Glutamatergic neuron (in vitro differentiated cells): ENCODE measurements at regions not wholly inside any gene's neighbourhood (a gene's known extent, or its start where the extent isn't known, plus 50 kb on each side); places are given as distances from the start of the nearest gene placed in this dataset.

Experiments
- DNase-seq: peaks from one replicate; pipeline ENCODE4 v3.0.0; 2022
- H3K27ac Mint-ChIP-seq: one replicate; pipeline ENCODE4 v1.8.0; 2020; ENCODE audit warnings: mild to moderate bottlenecking, mixed read lengths, inconsistent platforms; ENCODE audit not compliant: unreplicated experiment
- H3K27me3 Mint-ChIP-seq: one replicate; pipeline ENCODE4 v1.8.0; 2020; ENCODE audit warnings: mild to moderate bottlenecking, moderate library complexity, mixed read lengths, inconsistent platforms; ENCODE audit not compliant: unreplicated experiment
- H3K36me3 Mint-ChIP-seq: one replicate; pipeline ENCODE4 v1.8.0; 2020; ENCODE audit warnings: mild to moderate bottlenecking, mixed read lengths, inconsistent platforms; ENCODE audit not compliant: unreplicated experiment
- H3K4me1 Mint-ChIP-seq: one replicate; pipeline ENCODE4 v1.8.0; 2020; ENCODE audit warnings: mild to moderate bottlenecking, low read depth, mixed read lengths, inconsistent platforms; ENCODE audit not compliant: unreplicated experiment
- H3K4me3 Mint-ChIP-seq: one replicate; pipeline ENCODE4 v1.8.0; 2020; ENCODE audit warnings: mild to moderate bottlenecking, mixed read lengths, inconsistent platforms; ENCODE audit not compliant: unreplicated experiment
- H3K9me3 Mint-ChIP-seq: one replicate; pipeline ENCODE4 v1.8.0; 2020; ENCODE audit warnings: mild to moderate bottlenecking, moderate library complexity, mixed read lengths, inconsistent platforms; ENCODE audit not compliant: unreplicated experiment
- TF ChIP-seq, protein P1 (sequence below): fragments of 200-600 bp; sonication (generic); IDR thresholded peaks from one replicate; pipeline ENCODE4 v1.5.0; 2021; ENCODE audit not compliant: partially characterized antibody, unreplicated experiment

DNA sequence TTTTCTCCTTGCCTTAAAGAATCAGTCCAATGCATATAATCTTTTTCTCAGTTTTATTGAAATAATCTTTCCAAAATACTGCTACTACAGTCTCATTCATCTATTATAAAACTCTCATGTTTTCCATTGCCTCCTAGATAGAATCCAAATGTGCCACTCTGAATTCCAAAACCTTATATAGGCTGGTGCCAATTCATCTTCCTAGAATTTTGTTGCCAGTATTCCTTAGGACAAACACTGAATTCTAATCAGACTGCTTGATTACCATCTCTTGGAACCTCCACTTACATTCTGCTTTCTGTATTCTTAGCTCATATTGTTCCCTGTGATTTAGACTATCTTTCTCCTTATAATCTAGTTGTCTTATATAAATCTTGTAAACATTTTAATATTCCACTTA, 427.6 kb upstream of the DCC start:
- Mint-ChIP-seq H3K27ac (no peak overlapping the region), H3K36me3 (no peaks in the 10 kb centered on the region), H3K9me3 (no peaks in the 10 kb centered on the region), H3K4me3 (no peak overlapping the region), H3K27me3 (no peaks in the 10 kb centered on the region), H3K4me1 (no peaks in the 10 kb centered on the region)
- no peak for DNase-seq
- TF ChIP-seq, protein P1, sequence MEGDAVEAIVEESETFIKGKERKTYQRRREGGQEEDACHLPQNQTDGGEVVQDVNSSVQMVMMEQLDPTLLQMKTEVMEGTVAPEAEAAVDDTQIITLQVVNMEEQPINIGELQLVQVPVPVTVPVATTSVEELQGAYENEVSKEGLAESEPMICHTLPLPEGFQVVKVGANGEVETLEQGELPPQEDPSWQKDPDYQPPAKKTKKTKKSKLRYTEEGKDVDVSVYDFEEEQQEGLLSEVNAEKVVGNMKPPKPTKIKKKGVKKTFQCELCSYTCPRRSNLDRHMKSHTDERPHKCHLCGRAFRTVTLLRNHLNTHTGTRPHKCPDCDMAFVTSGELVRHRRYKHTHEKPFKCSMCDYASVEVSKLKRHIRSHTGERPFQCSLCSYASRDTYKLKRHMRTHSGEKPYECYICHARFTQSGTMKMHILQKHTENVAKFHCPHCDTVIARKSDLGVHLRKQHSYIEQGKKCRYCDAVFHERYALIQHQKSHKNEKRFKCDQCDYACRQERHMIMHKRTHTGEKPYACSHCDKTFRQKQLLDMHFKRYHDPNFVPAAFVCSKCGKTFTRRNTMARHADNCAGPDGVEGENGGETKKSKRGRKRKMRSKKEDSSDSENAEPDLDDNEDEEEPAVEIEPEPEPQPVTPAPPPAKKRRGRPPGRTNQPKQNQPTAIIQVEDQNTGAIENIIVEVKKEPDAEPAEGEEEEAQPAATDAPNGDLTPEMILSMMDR, result no peak

- no peak overlapping the region for H3K27ac Mint-ChIP-seq
- DNase-seq, result no peak
- H3K36me3 Mint-ChIP-seq, result no peaks in the 10 kb centered on the region
- TF ChIP-seq, protein P1, result no peak
- H3K4me1 Mint-ChIP-seq, result peaks cover 4% of the 10 kb centered on the region
- no peaks in the 10 kb centered on the region for H3K9me3 Mint-ChIP-seq
- no peaks in the 10 kb centered on the region for H3K27me3 Mint-ChIP-seq
- H3K4me3 Mint-ChIP-seq, result no peak overlapping the region
Measured at GRCh38 chr18:51915176-51915575, 424.8 kb upstream of the DCC start.

DNA sequence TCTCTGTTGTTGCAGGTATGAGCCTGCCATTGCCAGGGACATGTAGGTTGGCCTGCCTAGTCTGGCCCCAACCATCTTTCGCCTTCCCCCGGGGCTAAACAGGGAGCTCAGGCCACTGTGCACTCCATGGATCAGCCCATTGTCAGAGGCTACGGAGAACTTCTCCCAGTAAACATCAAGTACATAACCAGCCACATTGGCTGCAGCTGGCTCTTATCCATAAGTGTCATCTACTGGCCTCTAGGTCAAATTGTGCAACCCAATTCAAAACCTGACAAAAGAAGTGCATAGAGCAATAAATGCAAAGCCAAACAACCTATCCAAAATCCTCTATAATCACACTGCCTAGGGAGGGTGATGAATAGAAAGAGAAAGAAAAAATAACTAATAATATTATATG, 418.1 kb upstream of the DCC start:
- DNase-seq, result no peak
- H3K27me3 Mint-ChIP-seq, result no peaks in the 10 kb centered on the region
- H3K9me3 Mint-ChIP-seq, result no peaks in the 10 kb centered on the region
- H3K27ac Mint-ChIP-seq, result no peak overlapping the region
- TF ChIP-seq, protein P1, result no peak
- no peaks in the 10 kb centered on the region for H3K36me3 Mint-ChIP-seq
- no peak overlapping the region for H3K4me3 Mint-ChIP-seq
- H3K4me1 Mint-ChIP-seq, result peaks cover 4% of the 10 kb centered on the region

DNA sequence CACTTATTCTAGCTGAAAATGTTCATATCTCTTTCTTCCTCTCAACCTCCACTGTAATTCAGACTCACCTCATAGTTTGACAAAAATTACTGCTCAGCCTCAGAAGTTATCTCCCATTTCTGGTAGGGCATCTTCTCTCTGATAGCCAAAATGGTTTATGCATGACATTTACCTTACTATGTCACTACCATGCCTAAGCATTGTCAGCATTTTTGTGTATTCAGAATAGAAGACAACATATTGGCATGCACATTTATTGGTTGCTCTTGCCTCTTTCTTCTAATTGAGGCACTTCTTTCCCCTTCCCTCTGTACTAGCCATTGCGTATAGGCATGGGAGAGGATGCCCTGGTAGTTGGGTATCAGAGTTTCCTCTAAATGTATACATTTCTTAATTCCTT, 406.1 kb upstream of the DCC start:
- no peak overlapping the region for H3K27ac Mint-ChIP-seq
- H3K9me3 Mint-ChIP-seq, result peaks cover 3% of the 10 kb centered on the region
- DNase-seq, result no peak
- no peaks in the 10 kb centered on the region for H3K4me1 Mint-ChIP-seq
- no peak overlapping the region for H3K4me3 Mint-ChIP-seq
- peaks cover 3% of the 10 kb centered on the region for H3K27me3 Mint-ChIP-seq
- TF ChIP-seq, protein P1, result no peak
- peaks cover 11% of the 10 kb centered on the region for H3K36me3 Mint-ChIP-seq

GRCh38 chr18:51936115-51936514, 403.9 kb upstream of the DCC start:
- Mint-ChIP-seq H3K27me3 (no peaks in the 10 kb centered on the region), H3K4me3 (no peak overlapping the region), H3K27ac (no peak overlapping the region)

More at GRCh38 chr18:51936115-51936514, 403.9 kb upstream of the DCC start:
- DNase-seq, result no peak
- Mint-ChIP-seq H3K36me3 (no peaks in the 10 kb centered on the region), H3K4me1 (no peaks in the 10 kb centered on the region), H3K9me3 (no peaks in the 10 kb centered on the region)
- TF ChIP-seq, protein P1, result no peak
